A673 (cell line): ENCODE measurements at regions not wholly inside any gene's neighbourhood (a gene's known extent, or its start where the extent isn't known, plus 50 kb on each side); places are given as distances from the start of the nearest gene placed in this dataset.

Experiments used
- CTCF ChIP-seq: fragments of 300-800, 200-600 bp; sonication (generic); conservative IDR thresholded peaks from 2 replicates; pipeline ENCODE4 v1.5.1; 2017; ENCODE audit warnings: low read depth, mild to moderate bottlenecking, antibody characterized with exemption, low read length, moderate library complexity, mixed read lengths
- EZH2 ChIP-seq: fragments of 200-600 bp; sonication (generic); IDR thresholded peaks from 2 replicates; pipeline ENCODE4 v1.6.1; 2017; ENCODE audit warnings: borderline replicate concordance, low read depth, mild to moderate bottlenecking, mixed read lengths, antibody characterized with exemption, low read length; ENCODE audit not compliant: poor library complexity, severe bottlenecking

DNA sequence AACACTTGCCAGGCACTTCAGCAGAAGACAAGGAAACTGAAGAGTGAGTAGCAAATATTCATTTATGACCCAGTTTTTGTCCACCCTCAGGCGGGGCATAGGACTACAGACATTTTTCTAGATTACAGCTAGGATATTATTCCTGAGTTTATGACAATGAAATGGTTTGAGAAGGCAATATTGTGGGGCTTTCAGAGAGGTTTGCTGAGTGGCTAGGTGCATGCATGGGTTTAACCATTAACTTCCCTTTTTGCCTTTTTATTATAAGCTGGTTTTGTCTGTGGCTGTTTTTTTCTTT is 104.0 kb upstream of the BCAT1 start:
- no peak for TF ChIP-seq CTCF
- no peak for TF ChIP-seq EZH2
